22Rv1 (cell line): ENCODE measurements at regions not wholly inside any gene's neighbourhood (a gene's known extent, or its start where the extent isn't known, plus 50 kb on each side); places are given as distances from the start of the nearest gene placed in this dataset.

ENCODE experiments used
- ZFX ChIP-seq: fragments of 450-650 bp; IDR thresholded peaks from 2 replicates; pipeline ENCODE4 v1.6.1; 2017; ENCODE audit warnings: antibody characterized with exemption, borderline replicate concordance
- TF ChIP-seq, protein P1 (sequence below): fragments of 450-650 bp; IDR thresholded peaks from 2 replicates; pipeline ENCODE4 v1.5.1; 2017; ENCODE audit warnings: mild to moderate bottlenecking

DNA sequence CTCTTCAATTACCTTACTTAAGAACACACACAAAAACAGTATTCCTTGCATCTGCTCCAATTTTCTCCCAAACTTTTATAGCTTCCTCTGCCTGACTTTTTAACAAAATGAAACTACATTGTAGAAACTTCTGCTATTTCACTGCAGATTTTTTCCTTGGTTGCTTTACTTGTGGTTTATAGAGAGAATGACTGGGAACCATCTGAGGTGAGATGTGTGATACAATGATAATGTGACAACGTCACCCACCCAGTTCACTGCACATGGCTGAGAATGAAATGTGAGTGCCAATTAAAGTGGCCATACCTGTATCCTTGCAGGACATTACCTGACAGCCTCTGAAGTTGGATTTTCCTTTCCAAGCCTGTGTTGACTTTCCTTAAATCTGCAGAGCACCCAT is 258.4 kb downstream of the CD83 start:
- TF ChIP-seq, protein P1, sequence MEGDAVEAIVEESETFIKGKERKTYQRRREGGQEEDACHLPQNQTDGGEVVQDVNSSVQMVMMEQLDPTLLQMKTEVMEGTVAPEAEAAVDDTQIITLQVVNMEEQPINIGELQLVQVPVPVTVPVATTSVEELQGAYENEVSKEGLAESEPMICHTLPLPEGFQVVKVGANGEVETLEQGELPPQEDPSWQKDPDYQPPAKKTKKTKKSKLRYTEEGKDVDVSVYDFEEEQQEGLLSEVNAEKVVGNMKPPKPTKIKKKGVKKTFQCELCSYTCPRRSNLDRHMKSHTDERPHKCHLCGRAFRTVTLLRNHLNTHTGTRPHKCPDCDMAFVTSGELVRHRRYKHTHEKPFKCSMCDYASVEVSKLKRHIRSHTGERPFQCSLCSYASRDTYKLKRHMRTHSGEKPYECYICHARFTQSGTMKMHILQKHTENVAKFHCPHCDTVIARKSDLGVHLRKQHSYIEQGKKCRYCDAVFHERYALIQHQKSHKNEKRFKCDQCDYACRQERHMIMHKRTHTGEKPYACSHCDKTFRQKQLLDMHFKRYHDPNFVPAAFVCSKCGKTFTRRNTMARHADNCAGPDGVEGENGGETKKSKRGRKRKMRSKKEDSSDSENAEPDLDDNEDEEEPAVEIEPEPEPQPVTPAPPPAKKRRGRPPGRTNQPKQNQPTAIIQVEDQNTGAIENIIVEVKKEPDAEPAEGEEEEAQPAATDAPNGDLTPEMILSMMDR = no peak
- TF ChIP-seq ZFX = no peak
